GM12878 (cell line): ENCODE measurements at regions not wholly inside any gene's neighbourhood (a gene's known extent, or its start where the extent isn't known, plus 50 kb on each side); places are given as distances from the start of the nearest gene placed in this dataset.
"Not testable (repeated sequence)": the region's sequence is repeated elsewhere in the genome, so short reads cannot be mapped to it uniquely, and the experiment has no call there.

ENCODE experiments used
- ATAC-seq: fragments of 200-7000 bp; cut with Tn5 transposase; 3 replicates; pipeline ENCODE4 v1.9.1; 2020; ENCODE audit warnings: mild to moderate bottlenecking, moderate library complexity
- BruUV-seq: library from RNA; stranded (reverse); fragments of 400-500 nt; replicated peaks from 2 replicates; lab custom pipeline; 2021; lab: Mats Ljungman, UMichigan
- CTCF ChIA-PET: fragments of 300-600 bp; sonication (Branson Sonifier 250); formaldehyde crosslinking; extraction: SDS; loops from one replicate; lab custom pipeline; 2021; ENCODE audit warnings: inconsistent platforms; lab: Yijun Ruan, JAX
- POLR2A ChIA-PET: fragments of 350-600 bp; formaldehyde crosslinking; extraction: SDS; loops from one replicate; lab custom pipeline; 2021; ENCODE audit warnings: inconsistent platforms; lab: Charles Lee
- RAD21 ChIA-PET: fragments of 300-600 bp; sonication (Branson Sonifier 250); formaldehyde crosslinking; loops from one replicate; lab custom pipeline; 2023; ENCODE audit warnings: antibody characterized with exemption; ENCODE audit not compliant: unreplicated experiment; lab: Charles Lee
- SMC1A ChIA-PET: fragments of 300-600 bp; sonication (Branson Sonifier 250); formaldehyde crosslinking; loops from one replicate; lab custom pipeline; 2023; ENCODE audit not compliant: unreplicated experiment, uncharacterized antibody; lab: Charles Lee
- DNase-seq: peaks from one replicate; pipeline ENCODE4 v3.0.0-alpha.2; 2011; ENCODE audit warnings: low read depth, low spot score
- FAIRE-seq: peaks from 3 replicates; lab custom pipeline; 2011; peaks lifted over from hg19 to GRCh38; lab: Jason Lieb, UNC
- H2AFZ ChIP-seq: 2 replicates; pipeline ENCODE4 v1.6.0; 2011; ENCODE audit warnings: low read depth, low read length, control low read depth; ENCODE audit not compliant: control insufficient read depth
- H3K27ac ChIP-seq: 2 replicates; pipeline ENCODE4 v1.5.1; 2011; ENCODE audit warnings: control low read depth; ENCODE audit not compliant: control insufficient read depth, insufficient read depth
- H3K27me3 ChIP-seq, 2 experiments: replicated peaks in 1 of 2; 2 replicates each; pipeline versions ENCODE4 v1.6.0 to v1.6.1; 2011; ENCODE audit warnings: low read length in 1 of 2; ENCODE audit not compliant: control insufficient read depth in 2 of 2, insufficient read depth in 2 of 2
- H3K36me3 ChIP-seq, 2 experiments: 2 replicates each; pipeline ENCODE4 v1.5.1; 2011; ENCODE audit warnings: low read length in 1 of 2; ENCODE audit not compliant: control insufficient read depth in 2 of 2, insufficient read depth in 2 of 2
- H3K4me1 ChIP-seq: 2 replicates; pipeline ENCODE4 v1.6.1; 2011; ENCODE audit warnings: mild to moderate bottlenecking, low read length, moderate library complexity, mixed read lengths; ENCODE audit not compliant: control insufficient read depth, insufficient read depth
- H3K4me2 ChIP-seq: 2 replicates; pipeline ENCODE4 v1.6.0; 2011; ENCODE audit warnings: control low read depth; ENCODE audit not compliant: control insufficient read depth, insufficient read depth
- H3K4me3 ChIP-seq: fragments of 200-600 bp; sonication (generic); 2 replicates; pipeline ENCODE4 v1.5.1; 2016
- H3K79me2 ChIP-seq: 2 replicates; pipeline ENCODE4 v1.6.0; 2011; ENCODE audit warnings: low read length; ENCODE audit not compliant: control insufficient read depth, insufficient read depth
- H3K9ac ChIP-seq: 2 replicates; pipeline ENCODE4 v1.8.0; 2011; ENCODE audit warnings: low read length, control low read depth, mixed read lengths; ENCODE audit not compliant: control insufficient read depth, insufficient read depth
- H3K9me3 ChIP-seq: replicated peaks from 3 replicates; pipeline ENCODE4 v1.5.1; 2011; ENCODE audit warnings: mild to moderate bottlenecking, low read length; ENCODE audit not compliant: control insufficient read depth, insufficient read depth
- H4K20me1 ChIP-seq: 2 replicates; pipeline ENCODE4 v1.6.0; 2011; ENCODE audit not compliant: control insufficient read depth, insufficient read depth
- BCL3 ChIP-seq: IDR thresholded peaks from 2 replicates; pipeline ENCODE4 v1.6.1; 2011; ENCODE audit warnings: borderline replicate concordance, low read depth, mild to moderate bottlenecking, moderate library complexity, low read length; ENCODE audit not compliant: insufficient read depth, poor library complexity, severe bottlenecking
- HSF1 ChIP-seq: fragments of 150-350 bp; IDR thresholded peaks from 2 replicates; pipeline ENCODE4 v1.6.1; 2014; ENCODE audit warnings: mild to moderate bottlenecking, low read depth, low read length
- SP1 ChIP-seq: IDR thresholded peaks from one replicate; pipeline ENCODE4 v1.6.1; 2011; ENCODE audit warnings: low read depth, low read length
- STAT1 ChIP-seq: fragments of 450-650 bp; conservative IDR thresholded peaks from 2 replicates; pipeline ENCODE4 v1.6.1; 2014; ENCODE audit warnings: antibody characterized with exemption, mild to moderate bottlenecking
- SUZ12 ChIP-seq: fragments of 200-600 bp; sonication (generic); IDR thresholded peaks from one replicate; pipeline ENCODE4 v1.6.1; 2018; ENCODE audit warnings: antibody characterized with exemption, mild to moderate bottlenecking; ENCODE audit not compliant: unreplicated experiment
- WGBS: methylation state at CpG from one replicate; pipeline ENCODE4 v1.1.6; 2016; ENCODE audit warnings: low lambda C conversion rate; ENCODE audit not compliant: insufficient replicate concordance, insufficient coverage; ENCODE audit errors: missing lambda C conversion rate; 5-methylcytosine and 5-hydroxymethylcytosine counted together
- in situ Hi-C: fragments of 300-500 bp; cut with MboI; formaldehyde crosslinking; loops from 9 replicates; pipeline ENCODE4 v1.14.3; 2018; ENCODE audit warnings: mixed read lengths
- intact Hi-C: fragments of 100-400 bp; cut with micrococcal nuclease; formaldehyde crosslinking; loops from one replicate; pipeline ENCODE4 v1.14.2; 2022; ENCODE audit not compliant: unreplicated experiment

- Histone ChIP-seq H3K4me1 (no peaks in the 10 kb centered on the region), H2AFZ (no peak overlapping the region), H3K79me2 (no peaks in the 10 kb centered on the region), H3K4me3 (no peak overlapping the region), H3K9ac (no peak overlapping the region), H4K20me1 (no peaks in the 10 kb centered on the region), H3K27ac (no peak overlapping the region), H3K9me3 (no peaks in the 10 kb centered on the region), H3K27me3 (no peaks in the 10 kb centered on the region), H3K36me3 (no peaks in the 10 kb centered on the region), H3K4me2 (no peak overlapping the region)
- DNase-seq (no peak), ATAC-seq (no peak), FAIRE-seq (no peak)
- intact Hi-C loops (no loop called here), in situ Hi-C loops (no loop called here)
- ChIA-PET SMC1A (no interaction called here), POLR2A (no interaction called here), RAD21 (no interaction called here), CTCF (no interaction called here)
- no peak for TF ChIP-seq SP1
- TF ChIP-seq BCL3, result no peak
- TF ChIP-seq HSF1, result no peak
- TF ChIP-seq SUZ12, result no peak
- TF ChIP-seq STAT1, result no peak
- no TSS peak for BruUV-seq
- WGBS, result 60% methylated on average over 3 of the region's 3 CpGs
Measured at GRCh38 chr15:96477227-96477626, 146.7 kb downstream of the NR2F2 start.

- H2AFZ ChIP-seq, H3K36me3 ChIP-seq, ATAC-seq, H3K9me3 ChIP-seq, BruUV-seq, H3K4me3 ChIP-seq, H3K4me2 ChIP-seq, intact Hi-C loops, H4K20me1 ChIP-seq, FAIRE-seq, in situ Hi-C loops, H3K27ac ChIP-seq, H3K27me3 ChIP-seq, H3K9ac ChIP-seq, H3K4me1 ChIP-seq, H3K79me2 ChIP-seq, DNase-seq: not testable (repeated sequence)
- ChIA-PET CTCF (interaction anchor here (0.8 to 1.6 kb wide), 3 partner anchors 9 to 1457 kb away, joined by 3 to 5 read pairs (median 3); no protein-coding TSS in a partner anchor), POLR2A (interaction anchor here (0.5 kb wide), 1 partner anchor 123 kb away, joined by 5 read pairs; no protein-coding TSS in a partner anchor), RAD21 (interaction anchor here (1.0 kb wide), 1 partner anchor 761 kb away, joined by 3 read pairs; no protein-coding TSS in a partner anchor), SMC1A (interaction anchor here (0.9 to 2.0 kb wide), 4 partner anchors 37 to 762 kb away, joined by 3 to 5 read pairs (median 3); no protein-coding TSS in a partner anchor)
- 32% methylated on average over 1 of the region's 1 CpG for WGBS
Measured at GRCh38 chr15:96484412-96484811, 153.9 kb downstream of the NR2F2 start.
